WTC11 (cell line): ENCODE measurements at regions not wholly inside any gene's neighbourhood (a gene's known extent, or its start where the extent isn't known, plus 50 kb on each side); places are given as distances from the start of the nearest gene placed in this dataset.

Experiments used
- ATAC-seq: fragments of 200-7000 bp; cut with Tn5 transposase; 2 replicates; pipeline ENCODE4 v1.10.0; 2021; ENCODE audit warnings: mild to moderate bottlenecking, moderate library complexity
- CTCF ChIA-PET: fragments of 300-600 bp; sonication (Branson Sonifier 250); formaldehyde crosslinking; loops from one replicate; lab custom pipeline; 2021; ENCODE audit warnings: antibody characterized with exemption; lab: Charles Lee
- POLR2A ChIA-PET: fragments of 350-600 bp; sonication (Branson Sonifier 250); formaldehyde crosslinking; loops from one replicate; lab custom pipeline; 2021; ENCODE audit warnings: antibody characterized with exemption; lab: Charles Lee
- DNase-seq: peaks from one replicate; pipeline ENCODE4 v3.0.0; 2021; ENCODE audit warnings: low spot score
- H3K27ac Mint-ChIP-seq: 2 replicates; pipeline ENCODE4 v1.8.0; 2021; ENCODE audit warnings: mixed read lengths
- H3K27me3 Mint-ChIP-seq: 2 replicates; pipeline ENCODE4 v1.8.0; 2021; ENCODE audit warnings: low read depth, mild to moderate bottlenecking, moderate library complexity, mixed read lengths
- H3K36me3 Mint-ChIP-seq: 2 replicates; pipeline ENCODE4 v1.8.0; 2021; ENCODE audit warnings: mixed read lengths
- H3K4me1 Mint-ChIP-seq: 2 replicates; pipeline ENCODE4 v1.8.0; 2022; ENCODE audit warnings: mixed read lengths
- H3K4me3 Mint-ChIP-seq: 2 replicates; pipeline ENCODE4 v1.8.0; 2021; ENCODE audit warnings: mild to moderate bottlenecking, moderate library complexity, mixed read lengths
- H3K9me3 Mint-ChIP-seq: 2 replicates; pipeline ENCODE4 v1.8.0; 2021; ENCODE audit warnings: mixed read lengths
- AR ChIP-seq: fragments of 250-450 bp; sonication (Bioruptor Pico); IDR thresholded peaks from 2 replicates; pipeline ENCODE4 v1.9.0; 2021; ENCODE audit warnings: mild to moderate bottlenecking
- GRHL2 ChIP-seq: fragments of 250-450 bp; sonication (Bioruptor Pico); IDR thresholded peaks from 2 replicates; pipeline ENCODE4 v1.8.0; 2022; ENCODE audit warnings: mild to moderate bottlenecking, moderate library complexity; ENCODE audit not compliant: insufficient replicate concordance, severe bottlenecking
- IRF1 ChIP-seq: sonication (generic); formaldehyde crosslinking; IDR thresholded peaks from 2 replicates; pipeline ENCODE4 v1.8.0; 2023; ENCODE audit warnings: missing genetic modification reagents
- KAT7 ChIP-seq: sonication (generic); formaldehyde crosslinking; IDR thresholded peaks from 2 replicates; pipeline ENCODE4 v1.8.1; 2023; ENCODE audit warnings: missing genetic modification reagents, mild to moderate bottlenecking, borderline replicate concordance
- MAX ChIP-seq: sonication (generic); formaldehyde crosslinking; IDR thresholded peaks from 2 replicates; pipeline ENCODE4 v1.8.0; 2022; ENCODE audit warnings: mild to moderate bottlenecking, missing genetic modification reagents
- NFATC4 ChIP-seq: fragments of 250-450 bp; sonication (Bioruptor Pico); IDR thresholded peaks from 2 replicates; pipeline ENCODE4 v1.9.0; 2021; ENCODE audit warnings: mild to moderate bottlenecking
- OVOL2 ChIP-seq: fragments of 250-450 bp; sonication (Bioruptor Pico); IDR thresholded peaks from 2 replicates; pipeline ENCODE4 v1.9.0; 2021; ENCODE audit warnings: mild to moderate bottlenecking, borderline replicate concordance
- PRDM15 ChIP-seq: sonication (generic); formaldehyde crosslinking; IDR thresholded peaks from 2 replicates; pipeline ENCODE4 v1.8.0; 2022; ENCODE audit warnings: missing genetic modification reagents
- PREB ChIP-seq: sonication (generic); formaldehyde crosslinking; IDR thresholded peaks from 2 replicates; pipeline ENCODE4 v1.8.1; 2022; ENCODE audit warnings: mild to moderate bottlenecking, missing genetic modification reagents, moderate library complexity, borderline replicate concordance
- SMAD4 ChIP-seq: sonication (generic); formaldehyde crosslinking; IDR thresholded peaks from 2 replicates; pipeline ENCODE4 v1.8.0; 2022; ENCODE audit warnings: mild to moderate bottlenecking, missing genetic modification reagents
- SOX15 ChIP-seq: fragments of 250-450 bp; sonication (Bioruptor Pico); IDR thresholded peaks from 2 replicates; pipeline ENCODE4 v1.9.0; 2021; ENCODE audit warnings: mild to moderate bottlenecking
- TEAD4 ChIP-seq: sonication (generic); formaldehyde crosslinking; IDR thresholded peaks from 2 replicates; pipeline ENCODE4 v1.8.0; 2022; ENCODE audit warnings: mild to moderate bottlenecking, missing genetic modification reagents
- USF1 ChIP-seq: sonication (generic); formaldehyde crosslinking; IDR thresholded peaks from 2 replicates; pipeline ENCODE4 v1.8.0; 2022; ENCODE audit warnings: mild to moderate bottlenecking, missing genetic modification reagents
- ZBTB43 ChIP-seq: sonication (generic); formaldehyde crosslinking; IDR thresholded peaks from 2 replicates; pipeline ENCODE4 v1.8.1; 2023; ENCODE audit warnings: mild to moderate bottlenecking, missing genetic modification reagents
- ZNF121 ChIP-seq: sonication (generic); formaldehyde crosslinking; IDR thresholded peaks from 2 replicates; pipeline ENCODE4 v1.8.0; 2023; ENCODE audit warnings: missing genetic modification reagents
- ZNF232 ChIP-seq: sonication (generic); formaldehyde crosslinking; IDR thresholded peaks from 2 replicates; pipeline ENCODE4 v1.8.0; 2022; ENCODE audit warnings: mild to moderate bottlenecking, missing genetic modification reagents
- ZNF671 ChIP-seq: fragments of 250-450 bp; sonication (Bioruptor Pico); IDR thresholded peaks from 2 replicates; pipeline ENCODE4 v1.8.0; 2021; ENCODE audit warnings: mild to moderate bottlenecking

- ChIA-PET CTCF (interaction anchor here (0.8 to 1.3 kb wide), 4 partner anchors 9 to 470 kb away, joined by 3 to 4 read pairs (median 3); no protein-coding TSS in a partner anchor), POLR2A (no interaction called here)
- H3K4me3 Mint-ChIP-seq = no peak overlapping the region
- H3K9me3 Mint-ChIP-seq = peaks cover 61% of the 10 kb centered on the region
- H3K27ac Mint-ChIP-seq = peak overlapping the region; percentile 92
- TF ChIP-seq KAT7 (CRISPR knock-in tag) (no peak), MAX (CRISPR knock-in tag) (no peak), PREB (CRISPR knock-in tag) (no peak), ZNF121 (CRISPR knock-in tag) (no peak), AR (CRISPR knock-in tag) (no peak), SMAD4 (CRISPR knock-in tag) (no peak), NFATC4 (no peak), ZBTB43 (CRISPR knock-in tag) (no peak), TEAD4 (no peak), OVOL2 (no peak), ZNF671 (no peak), IRF1 (CRISPR knock-in tag) (no peak), GRHL2 (CRISPR knock-in tag) (no peak), PRDM15 (CRISPR knock-in tag) (no peak), SOX15 (CRISPR knock-in tag) (no peak), USF1 (CRISPR knock-in tag) (no peak), ZNF232 (CRISPR knock-in tag) (no peak)
- ATAC-seq (peak; percentile 90), DNase-seq (no peak)
- H3K4me1 Mint-ChIP-seq = peaks cover 11% of the 10 kb centered on the region
- no peaks in the 10 kb centered on the region for H3K27me3 Mint-ChIP-seq
- peaks cover 72% of the 10 kb centered on the region for H3K36me3 Mint-ChIP-seq
Observed at GRCh38 chr10:53422223-53422888, 649.8 kb upstream of the MBL2 start.
